GM12892 (cell line): ENCODE measurements at regions not wholly inside any gene's neighbourhood (a gene's known extent, or its start where the extent isn't known, plus 50 kb on each side); places are given as distances from the start of the nearest gene placed in this dataset.

Experiments used
- POLR2A ChIP-seq: IDR thresholded peaks from 2 replicates; pipeline ENCODE4 v1.6.1; 2011; ENCODE audit warnings: low read depth, low read length, control low read depth
- POLR2AphosphoS5 ChIP-seq: IDR thresholded peaks from 2 replicates; pipeline ENCODE4 v1.6.1; 2011; ENCODE audit warnings: low read depth, low read length, control low read depth

GRCh38 chr14:65881642-65882041, 469.1 kb downstream of the FUT8 start:
- no peak for TF ChIP-seq POLR2A
- TF ChIP-seq POLR2AphosphoS5, result no peak
